ENCODE measurements at regions not wholly inside any gene's neighbourhood (a gene's known extent, or its start where the extent isn't known, plus 50 kb on each side); places are given as distances from the start of the nearest gene placed in this dataset.

- no peak for TF ChIP-seq POLR2A (IDR thresholded peaks at IDR 0.05; ENCODE audit: low read length)
- TF ChIP-seq GATA1 (IDR thresholded peaks at IDR 0.05; ENCODE audit: low read depth, low read length) = no peak
Observed at GRCh38 chr18:76274468-76275289, 220.4 kb downstream of the ZNF516 start.
